WTC11 (cell line): ENCODE measurements at regions not wholly inside any gene's neighbourhood (a gene's known extent, or its start where the extent isn't known, plus 50 kb on each side); places are given as distances from the start of the nearest gene placed in this dataset.

ENCODE experiments used
- ESRRA ChIP-seq: sonication (generic); formaldehyde crosslinking; IDR thresholded peaks from 2 replicates; pipeline ENCODE4 v1.8.1; 2022; ENCODE audit warnings: mild to moderate bottlenecking, missing genetic modification reagents, borderline replicate concordance
- FOXK1 ChIP-seq: sonication (generic); formaldehyde crosslinking; IDR thresholded peaks from 2 replicates; pipeline ENCODE4 v1.8.0; 2022; ENCODE audit warnings: mild to moderate bottlenecking, moderate library complexity, missing genetic modification reagents
- MXD4 ChIP-seq: fragments of 250-450 bp; sonication (Bioruptor Pico); IDR thresholded peaks from 2 replicates; pipeline ENCODE4 v1.8.0; 2021; ENCODE audit warnings: mild to moderate bottlenecking, moderate library complexity, borderline replicate concordance
- TEAD4 ChIP-seq: sonication (generic); formaldehyde crosslinking; IDR thresholded peaks from 2 replicates; pipeline ENCODE4 v1.8.0; 2022; ENCODE audit warnings: mild to moderate bottlenecking, missing genetic modification reagents
- ZNF121 ChIP-seq: sonication (generic); formaldehyde crosslinking; IDR thresholded peaks from 2 replicates; pipeline ENCODE4 v1.8.0; 2023; ENCODE audit warnings: missing genetic modification reagents
- TF ChIP-seq, protein P1 (sequence below): fragments of 200-600 bp; IDR thresholded peaks from 2 replicates; pipeline ENCODE4 v1.8.0; 2022; ENCODE audit warnings: antibody characterized with exemption
- TF ChIP-seq, protein P2 (sequence below): sonication (generic); formaldehyde crosslinking; IDR thresholded peaks from 2 replicates; pipeline ENCODE4 v1.8.0; 2022; ENCODE audit warnings: mild to moderate bottlenecking, missing genetic modification reagents
- TF ChIP-seq, protein P3 (sequence below): sonication (generic); formaldehyde crosslinking; IDR thresholded peaks from 2 replicates; pipeline ENCODE4 v1.8.1; 2023; ENCODE audit warnings: mild to moderate bottlenecking, missing genetic modification reagents, moderate library complexity
- TF ChIP-seq, protein P4 (sequence below): sonication (generic); formaldehyde crosslinking; conservative IDR thresholded peaks from 2 replicates; pipeline ENCODE4 v1.8.1; 2022; ENCODE audit warnings: mild to moderate bottlenecking, missing genetic modification reagents
- TF ChIP-seq, protein P5 (sequence below): sonication (generic); formaldehyde crosslinking; conservative IDR thresholded peaks from 2 replicates; pipeline ENCODE4 v1.8.1; 2023; ENCODE audit warnings: mild to moderate bottlenecking, low read depth, missing genetic modification reagents, moderate library complexity
- TF ChIP-seq, protein P6 (sequence below): sonication (generic); formaldehyde crosslinking; IDR thresholded peaks from 2 replicates; pipeline ENCODE4 v1.8.0; 2022; ENCODE audit warnings: mild to moderate bottlenecking, missing genetic modification reagents

DNA sequence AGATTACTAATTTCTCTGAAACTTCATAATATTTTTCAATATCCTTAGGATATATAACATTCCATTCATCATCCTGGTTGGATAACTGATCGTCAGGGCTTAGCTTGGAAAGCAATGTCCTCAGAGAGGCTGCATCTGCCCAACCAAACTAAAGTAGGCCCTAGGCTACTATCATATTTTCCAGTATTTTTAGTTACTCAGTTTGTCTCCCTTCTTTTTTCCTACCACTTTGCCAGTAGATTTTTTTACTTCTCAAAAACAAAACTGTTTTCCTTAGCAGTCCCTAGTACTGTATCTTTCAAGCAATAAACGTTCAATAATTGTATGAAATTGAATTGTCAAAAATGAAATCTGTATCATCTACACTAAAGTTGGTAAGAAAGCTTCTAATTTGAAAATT lies 452.0 kb downstream of the TFEC start:
- TF ChIP-seq, protein P1, sequence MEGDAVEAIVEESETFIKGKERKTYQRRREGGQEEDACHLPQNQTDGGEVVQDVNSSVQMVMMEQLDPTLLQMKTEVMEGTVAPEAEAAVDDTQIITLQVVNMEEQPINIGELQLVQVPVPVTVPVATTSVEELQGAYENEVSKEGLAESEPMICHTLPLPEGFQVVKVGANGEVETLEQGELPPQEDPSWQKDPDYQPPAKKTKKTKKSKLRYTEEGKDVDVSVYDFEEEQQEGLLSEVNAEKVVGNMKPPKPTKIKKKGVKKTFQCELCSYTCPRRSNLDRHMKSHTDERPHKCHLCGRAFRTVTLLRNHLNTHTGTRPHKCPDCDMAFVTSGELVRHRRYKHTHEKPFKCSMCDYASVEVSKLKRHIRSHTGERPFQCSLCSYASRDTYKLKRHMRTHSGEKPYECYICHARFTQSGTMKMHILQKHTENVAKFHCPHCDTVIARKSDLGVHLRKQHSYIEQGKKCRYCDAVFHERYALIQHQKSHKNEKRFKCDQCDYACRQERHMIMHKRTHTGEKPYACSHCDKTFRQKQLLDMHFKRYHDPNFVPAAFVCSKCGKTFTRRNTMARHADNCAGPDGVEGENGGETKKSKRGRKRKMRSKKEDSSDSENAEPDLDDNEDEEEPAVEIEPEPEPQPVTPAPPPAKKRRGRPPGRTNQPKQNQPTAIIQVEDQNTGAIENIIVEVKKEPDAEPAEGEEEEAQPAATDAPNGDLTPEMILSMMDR = no peak
- TF ChIP-seq, protein P2, sequence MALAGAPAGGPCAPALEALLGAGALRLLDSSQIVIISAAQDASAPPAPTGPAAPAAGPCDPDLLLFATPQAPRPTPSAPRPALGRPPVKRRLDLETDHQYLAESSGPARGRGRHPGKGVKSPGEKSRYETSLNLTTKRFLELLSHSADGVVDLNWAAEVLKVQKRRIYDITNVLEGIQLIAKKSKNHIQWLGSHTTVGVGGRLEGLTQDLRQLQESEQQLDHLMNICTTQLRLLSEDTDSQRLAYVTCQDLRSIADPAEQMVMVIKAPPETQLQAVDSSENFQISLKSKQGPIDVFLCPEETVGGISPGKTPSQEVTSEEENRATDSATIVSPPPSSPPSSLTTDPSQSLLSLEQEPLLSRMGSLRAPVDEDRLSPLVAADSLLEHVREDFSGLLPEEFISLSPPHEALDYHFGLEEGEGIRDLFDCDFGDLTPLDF (CRISPR knock-in tag) = no peak
- TF ChIP-seq ZNF121 (CRISPR knock-in tag) (no peak), MXD4 (CRISPR knock-in tag) (no peak), FOXK1 (CRISPR knock-in tag) (no peak), TEAD4 (CRISPR knock-in tag) (no peak), ESRRA (no peak)
- TF ChIP-seq, protein P3, sequence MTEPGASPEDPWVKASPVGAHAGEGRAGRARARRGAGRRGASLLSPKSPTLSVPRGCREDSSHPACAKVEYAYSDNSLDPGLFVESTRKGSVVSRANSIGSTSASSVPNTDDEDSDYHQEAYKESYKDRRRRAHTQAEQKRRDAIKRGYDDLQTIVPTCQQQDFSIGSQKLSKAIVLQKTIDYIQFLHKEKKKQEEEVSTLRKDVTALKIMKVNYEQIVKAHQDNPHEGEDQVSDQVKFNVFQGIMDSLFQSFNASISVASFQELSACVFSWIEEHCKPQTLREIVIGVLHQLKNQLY (CRISPR knock-in tag) = no peak
- TF ChIP-seq, protein P4, sequence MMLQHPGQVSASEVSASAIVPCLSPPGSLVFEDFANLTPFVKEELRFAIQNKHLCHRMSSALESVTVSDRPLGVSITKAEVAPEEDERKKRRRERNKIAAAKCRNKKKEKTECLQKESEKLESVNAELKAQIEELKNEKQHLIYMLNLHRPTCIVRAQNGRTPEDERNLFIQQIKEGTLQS = no peak
- TF ChIP-seq, protein P5, sequence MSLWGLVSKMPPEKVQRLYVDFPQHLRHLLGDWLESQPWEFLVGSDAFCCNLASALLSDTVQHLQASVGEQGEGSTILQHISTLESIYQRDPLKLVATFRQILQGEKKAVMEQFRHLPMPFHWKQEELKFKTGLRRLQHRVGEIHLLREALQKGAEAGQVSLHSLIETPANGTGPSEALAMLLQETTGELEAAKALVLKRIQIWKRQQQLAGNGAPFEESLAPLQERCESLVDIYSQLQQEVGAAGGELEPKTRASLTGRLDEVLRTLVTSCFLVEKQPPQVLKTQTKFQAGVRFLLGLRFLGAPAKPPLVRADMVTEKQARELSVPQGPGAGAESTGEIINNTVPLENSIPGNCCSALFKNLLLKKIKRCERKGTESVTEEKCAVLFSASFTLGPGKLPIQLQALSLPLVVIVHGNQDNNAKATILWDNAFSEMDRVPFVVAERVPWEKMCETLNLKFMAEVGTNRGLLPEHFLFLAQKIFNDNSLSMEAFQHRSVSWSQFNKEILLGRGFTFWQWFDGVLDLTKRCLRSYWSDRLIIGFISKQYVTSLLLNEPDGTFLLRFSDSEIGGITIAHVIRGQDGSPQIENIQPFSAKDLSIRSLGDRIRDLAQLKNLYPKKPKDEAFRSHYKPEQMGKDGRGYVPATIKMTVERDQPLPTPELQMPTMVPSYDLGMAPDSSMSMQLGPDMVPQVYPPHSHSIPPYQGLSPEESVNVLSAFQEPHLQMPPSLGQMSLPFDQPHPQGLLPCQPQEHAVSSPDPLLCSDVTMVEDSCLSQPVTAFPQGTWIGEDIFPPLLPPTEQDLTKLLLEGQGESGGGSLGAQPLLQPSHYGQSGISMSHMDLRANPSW (CRISPR knock-in tag) = no peak
- TF ChIP-seq, protein P6, sequence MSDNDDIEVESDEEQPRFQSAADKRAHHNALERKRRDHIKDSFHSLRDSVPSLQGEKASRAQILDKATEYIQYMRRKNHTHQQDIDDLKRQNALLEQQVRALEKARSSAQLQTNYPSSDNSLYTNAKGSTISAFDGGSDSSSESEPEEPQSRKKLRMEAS (CRISPR knock-in tag) = no peak
